PC-9 (cell line): ENCODE measurements at regions not wholly inside any gene's neighbourhood (a gene's known extent, or its start where the extent isn't known, plus 50 kb on each side); places are given as distances from the start of the nearest gene placed in this dataset.

ENCODE experiments used
- BruUV-seq: library from RNA; stranded (reverse); fragments of 400-500 nt; replicated peaks from 2 replicates; lab custom pipeline; 2021; lab: Mats Ljungman, UMichigan
- CTCF ChIA-PET: fragments of 300-600 bp; sonication (Branson Sonifier 250); formaldehyde crosslinking; loops from one replicate; lab custom pipeline; 2022; ENCODE audit warnings: antibody characterized with exemption; lab: Charles Lee
- POLR2A ChIA-PET: fragments of 300-600 bp; sonication (Branson Sonifier 250); formaldehyde crosslinking; loops from one replicate; lab custom pipeline; 2022; ENCODE audit warnings: antibody characterized with exemption; ENCODE audit not compliant: unreplicated experiment; lab: Charles Lee
- DNase-seq, 2 experiments: peaks; one replicate each; pipeline versions ENCODE4 v3.0.0 to v3.0.0-alpha.2; 2015 to 2022; ENCODE audit warnings: mixed read lengths in 1 of 2
- H2AFZ ChIP-seq: fragments of 200-600 bp; sonication (generic); 2 replicates; pipeline ENCODE4 v1.8.1; 2017; ENCODE audit warnings: antibody characterized with exemption
- H3F3A ChIP-seq: fragments of 200-600 bp; sonication (generic); 2 replicates; pipeline ENCODE4 v1.8.1; 2017; ENCODE audit warnings: antibody characterized with exemption, mild to moderate bottlenecking, low read depth; ENCODE audit not compliant: insufficient read depth
- H3K27ac ChIP-seq: fragments of 200-600 bp; sonication (generic); 2 replicates; pipeline ENCODE4 v1.6.1; 2016; ENCODE audit warnings: mixed run types
- H3K27me3 ChIP-seq: fragments of 200-600 bp; sonication (generic); 2 replicates; pipeline ENCODE4 v1.6.1; 2016; ENCODE audit warnings: low read depth, mixed run types; ENCODE audit not compliant: insufficient read depth
- H3K36me3 ChIP-seq: fragments of 200-600 bp; sonication (generic); 2 replicates; pipeline ENCODE4 v1.6.1; 2016; ENCODE audit warnings: low read depth, mixed run types
- H3K4me1 ChIP-seq: fragments of 200-600 bp; sonication (generic); replicated peaks from 2 replicates; pipeline ENCODE4 v1.6.1; 2016; ENCODE audit warnings: mixed run types; ENCODE audit not compliant: insufficient read depth
- H3K4me2 ChIP-seq: fragments of 200-600 bp; sonication (generic); 2 replicates; pipeline ENCODE4 v1.6.1; 2017; ENCODE audit warnings: mixed run types
- H3K4me3 ChIP-seq: fragments of 200-600 bp; sonication (generic); 2 replicates; pipeline ENCODE4 v1.6.1; 2016; ENCODE audit warnings: mixed run types
- H3K79me2 ChIP-seq: fragments of 200-600 bp; sonication (generic); 2 replicates; pipeline ENCODE4 v1.6.1; 2017; ENCODE audit warnings: low read depth, mixed run types
- H3K9me2 ChIP-seq: fragments of 200-600 bp; sonication (generic); 2 replicates; pipeline ENCODE4 v1.8.1; 2017; ENCODE audit warnings: mild to moderate bottlenecking; ENCODE audit not compliant: insufficient read depth
- H3K9me3 ChIP-seq: fragments of 200-600 bp; sonication (generic); 2 replicates; pipeline ENCODE4 v1.8.1; 2016; ENCODE audit warnings: low read depth; ENCODE audit not compliant: insufficient read depth
- H4K20me1 ChIP-seq: fragments of 200-600 bp; sonication (generic); 2 replicates; pipeline ENCODE4 v1.8.1; 2017; ENCODE audit not compliant: insufficient read depth
- CTCF ChIP-seq: fragments of 200-600 bp; sonication (generic); conservative IDR thresholded peaks from 2 replicates; pipeline ENCODE4 v1.6.1; 2017; ENCODE audit warnings: mixed run types, antibody characterized with exemption, mild to moderate bottlenecking, moderate library complexity
- EZH2 ChIP-seq: fragments of 200-600 bp; sonication (generic); IDR thresholded peaks from 2 replicates; pipeline ENCODE4 v1.8.0; 2017; ENCODE audit warnings: antibody characterized with exemption, low read depth
- intact Hi-C: fragments of 100-400 bp; cut with micrococcal nuclease; formaldehyde crosslinking; loops from one replicate; pipeline ENCODE4 v1.10.0; 2022; ENCODE audit not compliant: unreplicated experiment

- ChIA-PET CTCF (no interaction called here), POLR2A (no interaction called here)
- H3K79me2 ChIP-seq, result no peaks in the 10 kb centered on the region
- no peaks in the 10 kb centered on the region for H4K20me1 ChIP-seq
- H3K36me3 ChIP-seq, result no peaks in the 10 kb centered on the region
- intact Hi-C loops, result loop anchor here (10.0 kb wide), 1 partner anchor 801 kb away; the partner anchor contains the start of gene EFNA5
- no peak overlapping the region for H2AFZ ChIP-seq
- H3K4me1 ChIP-seq, result no peaks in the 10 kb centered on the region
- no peaks in the 10 kb centered on the region for H3K27me3 ChIP-seq
- H3K9me3 ChIP-seq, result peaks cover 12% of the 10 kb centered on the region
- TF ChIP-seq CTCF, result no peak
- TF ChIP-seq EZH2, result no peak
- H3F3A ChIP-seq, result no peaks in the 10 kb centered on the region
- no peak overlapping the region for H3K27ac ChIP-seq
- no peaks in the 10 kb centered on the region for H3K9me2 ChIP-seq
- no TSS peak for BruUV-seq
- DNase-seq, result no peak
- no peak overlapping the region for H3K4me3 ChIP-seq
- no peak overlapping the region for H3K4me2 ChIP-seq
These were observed 797.2 kb downstream of the EFNA5 start for GRCh38 chr5:106873568-106873967.

- CTCF ChIA-PET, result interaction anchor here (0.6 kb wide), 1 partner anchor 1662 kb away, joined by 3 read pairs; no protein-coding TSS in a partner anchor
- H3K36me3 ChIP-seq, result no peaks in the 10 kb centered on the region
- intact Hi-C loops, result no loop called here
- H3K4me3 ChIP-seq, result no peak overlapping the region
- no peak overlapping the region for H3K4me2 ChIP-seq
- H3K79me2 ChIP-seq, result no peaks in the 10 kb centered on the region
- TF ChIP-seq CTCF (no peak), EZH2 (no peak)
- H3K27me3 ChIP-seq, result no peaks in the 10 kb centered on the region
- H3K9me2 ChIP-seq, result no peaks in the 10 kb centered on the region
- no peaks in the 10 kb centered on the region; the same call in 1 of the 2 replicates for H3K9me3 ChIP-seq
- no peak overlapping the region for H2AFZ ChIP-seq
- no peaks in the 10 kb centered on the region for H3F3A ChIP-seq
- DNase-seq, result no peak
- no TSS peak for BruUV-seq
- no peaks in the 10 kb centered on the region for H3K4me1 ChIP-seq
- H3K27ac ChIP-seq, result no peak overlapping the region
- POLR2A ChIA-PET, result interaction anchor here (0.7 kb wide), 1 partner anchor 328 kb away, joined by 9 read pairs; no protein-coding TSS in a partner anchor
- H4K20me1 ChIP-seq, result no peaks in the 10 kb centered on the region
These were observed 805.5 kb downstream of the EFNA5 start for GRCh38 chr5:106865279-106865678.

GRCh38 chr5:106862450-106863193, 808.1 kb downstream of the EFNA5 start:
- H3K36me3 ChIP-seq, result no peaks in the 10 kb centered on the region
- CTCF ChIA-PET, result no interaction called here
- intact Hi-C loops, result no loop called here
- BruUV-seq, result no TSS peak
- H2AFZ ChIP-seq, result 0 out of 2 replicates have a peak overlapping the region, but pooled peaks have one; percentile 5
- H4K20me1 ChIP-seq, result no peaks in the 10 kb centered on the region
- H3K4me2 ChIP-seq, result no peak overlapping the region
- TF ChIP-seq EZH2 (no peak), CTCF (no peak)
- no peak overlapping the region for H3K27ac ChIP-seq
- POLR2A ChIA-PET, result no interaction called here
- no peaks in the 10 kb centered on the region for H3K27me3 ChIP-seq
- no peaks in the 10 kb centered on the region; the same call in 1 of the 2 replicates for H3K9me3 ChIP-seq
- DNase-seq, result no peak
- H3K4me3 ChIP-seq, result no peak overlapping the region
- H3K4me1 ChIP-seq, result no peaks in the 10 kb centered on the region
- H3K9me2 ChIP-seq, result no peaks in the 10 kb centered on the region
- no peaks in the 10 kb centered on the region for H3F3A ChIP-seq
- H3K79me2 ChIP-seq, result no peaks in the 10 kb centered on the region
